ENCODE measurements at regions not wholly inside any gene's neighbourhood (a gene's known extent, or its start where the extent isn't known, plus 50 kb on each side); places are given as distances from the start of the nearest gene placed in this dataset.
"Not testable (repeated sequence)": the region's sequence is repeated elsewhere in the genome, so short reads cannot be mapped to it uniquely, and the experiment has no call there.

DNA sequence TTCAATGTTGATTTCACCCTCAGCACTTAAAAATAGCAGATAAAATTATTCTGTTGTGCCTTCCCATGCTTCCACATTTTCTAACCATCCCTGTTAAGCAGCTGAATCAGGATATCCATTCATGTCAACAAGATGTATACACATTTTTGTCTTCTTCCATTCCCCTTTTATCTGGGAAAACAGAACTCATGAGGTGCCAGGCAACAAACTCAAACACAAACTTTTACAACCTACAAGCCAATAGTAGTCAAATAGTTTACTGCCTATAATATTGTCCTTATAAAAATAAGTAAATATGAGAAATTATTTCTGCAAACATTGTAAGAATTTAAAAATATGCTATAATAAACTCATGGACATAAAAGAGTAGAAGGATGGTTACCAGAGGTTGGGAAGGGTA, 1569.8 kb downstream of the REEP3 start:
- TF ChIP-seq, protein P1, sequence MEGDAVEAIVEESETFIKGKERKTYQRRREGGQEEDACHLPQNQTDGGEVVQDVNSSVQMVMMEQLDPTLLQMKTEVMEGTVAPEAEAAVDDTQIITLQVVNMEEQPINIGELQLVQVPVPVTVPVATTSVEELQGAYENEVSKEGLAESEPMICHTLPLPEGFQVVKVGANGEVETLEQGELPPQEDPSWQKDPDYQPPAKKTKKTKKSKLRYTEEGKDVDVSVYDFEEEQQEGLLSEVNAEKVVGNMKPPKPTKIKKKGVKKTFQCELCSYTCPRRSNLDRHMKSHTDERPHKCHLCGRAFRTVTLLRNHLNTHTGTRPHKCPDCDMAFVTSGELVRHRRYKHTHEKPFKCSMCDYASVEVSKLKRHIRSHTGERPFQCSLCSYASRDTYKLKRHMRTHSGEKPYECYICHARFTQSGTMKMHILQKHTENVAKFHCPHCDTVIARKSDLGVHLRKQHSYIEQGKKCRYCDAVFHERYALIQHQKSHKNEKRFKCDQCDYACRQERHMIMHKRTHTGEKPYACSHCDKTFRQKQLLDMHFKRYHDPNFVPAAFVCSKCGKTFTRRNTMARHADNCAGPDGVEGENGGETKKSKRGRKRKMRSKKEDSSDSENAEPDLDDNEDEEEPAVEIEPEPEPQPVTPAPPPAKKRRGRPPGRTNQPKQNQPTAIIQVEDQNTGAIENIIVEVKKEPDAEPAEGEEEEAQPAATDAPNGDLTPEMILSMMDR (IDR thresholded peaks at IDR 0.05; ENCODE audit: insufficient read depth, low read depth, low read length), result no peak
- H3K4me3 ChIP-seq (ENCODE audit: low read depth, low read length), result no peak overlapping the region
- no peak for DNase-seq (ENCODE audit: low read depth)

- H3K4me3 ChIP-seq (ENCODE audit: low read depth, low read length), result no peak overlapping the region
- TF ChIP-seq, protein P1 (IDR thresholded peaks at IDR 0.05; ENCODE audit: insufficient read depth, low read depth, low read length), result no peak
- DNase-seq (ENCODE audit: low read depth), result no peak
Observed at GRCh38 chr10:65100146-65100545, 1578.9 kb downstream of the REEP3 start.

- not testable (repeated sequence) for DNase-seq (ENCODE audit: low read depth)
Observed at GRCh38 chr10:65100881-65101280, 1579.7 kb downstream of the REEP3 start.

GRCh38 chr10:65110009-65110408, 1588.8 kb downstream of the REEP3 start:
- TF ChIP-seq, protein P1 (IDR thresholded peaks at IDR 0.05; ENCODE audit: insufficient read depth, low read depth, low read length), result no peak
- no peak overlapping the region for H3K4me3 ChIP-seq (ENCODE audit: low read depth, low read length)
- no peak for DNase-seq (ENCODE audit: low read depth)

More at GRCh38 chr10:65100881-65101280, 1579.7 kb downstream of the REEP3 start:
- not testable (repeated sequence) for H3K4me3 ChIP-seq (ENCODE audit: low read depth, low read length)

DNA sequence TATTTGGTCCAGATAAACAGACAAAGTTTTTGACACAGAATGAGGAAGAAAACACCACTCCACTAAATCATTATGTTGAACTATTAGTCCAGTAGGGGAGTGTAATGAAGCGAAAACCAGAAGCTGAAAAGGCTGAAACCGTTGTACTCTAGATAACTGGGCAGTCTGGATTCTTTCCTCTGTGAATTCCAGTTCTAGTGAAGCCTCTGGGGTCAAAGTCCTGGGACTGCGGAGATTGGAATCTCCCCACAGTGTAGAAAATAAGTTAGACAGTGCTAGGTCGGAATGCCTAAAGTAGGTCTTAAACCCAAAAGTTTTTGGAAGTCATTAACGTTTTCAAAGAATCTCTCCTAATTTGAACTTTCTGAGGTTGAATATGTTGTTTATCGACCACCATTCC, 1589.9 kb downstream of the REEP3 start:
- not testable (repeated sequence) for DNase-seq (ENCODE audit: low read depth); H3K4me3 ChIP-seq (ENCODE audit: low read depth, low read length)

GRCh38 chr10:65112573-65112972, 1591.4 kb downstream of the REEP3 start:
- DNase-seq (ENCODE audit: low read depth), result no peak
- H3K4me3 ChIP-seq (ENCODE audit: low read depth, low read length), result no peak overlapping the region
- TF ChIP-seq, protein P1 (IDR thresholded peaks at IDR 0.05; ENCODE audit: insufficient read depth, low read depth, low read length), result no peak

GRCh38 chr10:65123120-65123519, 1601.9 kb downstream of the REEP3 start:
- TF ChIP-seq, protein P1 (IDR thresholded peaks at IDR 0.05; ENCODE audit: insufficient read depth, low read depth, low read length), result no peak
- no peak overlapping the region for H3K4me3 ChIP-seq (ENCODE audit: low read depth, low read length)
- no peak for DNase-seq (ENCODE audit: low read depth)

GRCh38 chr10:65125212-65125611, 1604.0 kb downstream of the REEP3 start:
- no peak for DNase-seq (ENCODE audit: low read depth)
- TF ChIP-seq, protein P1 (IDR thresholded peaks at IDR 0.05; ENCODE audit: insufficient read depth, low read depth, low read length), result no peak
- H3K4me3 ChIP-seq (ENCODE audit: low read depth, low read length), result no peak overlapping the region
